HG03196 (cell line): ENCODE measurements at regions not wholly inside any gene's neighbourhood (a gene's known extent, or its start where the extent isn't known, plus 50 kb on each side); places are given as distances from the start of the nearest gene placed in this dataset.

Source experiments
- ATAC-seq: cut with Tn5 transposase; IDR thresholded peaks from one replicate; pipeline ENCODE4 v1.9.1; 2021; ENCODE audit not compliant: unreplicated experiment

DNA sequence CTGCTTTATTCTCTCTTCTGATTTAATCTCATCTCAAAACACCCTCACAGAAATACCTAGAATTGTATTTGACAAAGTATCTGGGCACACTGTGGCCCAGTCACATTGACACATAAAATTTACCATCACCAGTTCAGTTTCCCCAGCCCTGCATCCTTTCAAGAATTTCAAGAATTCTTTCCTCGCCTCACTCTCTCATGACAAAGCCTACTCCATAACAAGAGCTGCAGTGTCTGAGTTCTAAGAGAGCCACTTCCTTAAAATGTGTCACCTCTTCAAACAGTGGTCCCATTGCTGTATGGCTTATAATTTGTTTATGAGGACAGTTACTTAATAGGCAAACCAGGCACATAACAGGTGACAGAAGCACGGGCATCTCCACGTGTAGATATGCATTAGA is 90.9 kb upstream of the STK39 start:
- ATAC-seq, result no peak

GRCh38 chr2:168338803-168339437 is 91.5 kb upstream of the STK39 start:
- no peak for ATAC-seq

DNA sequence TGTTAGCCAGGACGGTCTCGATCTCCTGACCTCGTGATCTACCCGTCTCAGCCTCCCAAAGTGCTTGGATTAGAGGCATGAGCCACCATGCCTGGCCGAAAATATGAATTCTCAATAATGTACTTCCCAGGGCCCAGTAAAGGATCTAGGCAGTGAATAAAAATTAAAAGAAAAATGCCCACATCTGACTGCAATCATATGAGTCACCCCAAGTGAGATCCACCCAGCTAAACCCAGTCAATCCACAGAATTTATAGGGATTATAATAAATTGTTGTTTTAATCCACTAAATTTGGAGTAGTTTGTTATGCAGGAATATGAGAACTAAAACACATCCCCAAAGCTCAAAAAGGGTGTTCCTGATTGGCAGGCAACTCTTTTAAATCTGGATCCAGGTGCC is 93.5 kb upstream of the STK39 start:
- ATAC-seq, result no peak

DNA sequence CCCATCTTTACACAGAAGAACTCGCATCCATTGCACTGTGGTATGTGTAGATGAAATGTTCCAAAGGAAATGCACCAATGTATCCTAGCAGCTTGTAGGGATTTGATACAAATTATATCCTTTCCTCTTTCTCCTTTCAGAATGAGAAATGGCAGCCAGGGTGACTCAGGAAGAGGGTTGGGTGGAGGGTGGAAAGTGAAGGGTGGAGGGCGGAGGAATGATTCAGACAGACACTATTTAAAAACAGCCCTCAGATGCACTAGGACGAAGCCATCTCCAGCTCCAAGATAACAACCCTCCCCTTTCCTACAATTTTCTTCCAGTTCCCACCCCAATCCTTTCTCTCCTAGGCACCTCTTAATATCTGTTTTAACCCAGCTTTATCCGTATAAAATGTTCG is 96.2 kb upstream of the STK39 start:
- ATAC-seq, result no peak

DNA sequence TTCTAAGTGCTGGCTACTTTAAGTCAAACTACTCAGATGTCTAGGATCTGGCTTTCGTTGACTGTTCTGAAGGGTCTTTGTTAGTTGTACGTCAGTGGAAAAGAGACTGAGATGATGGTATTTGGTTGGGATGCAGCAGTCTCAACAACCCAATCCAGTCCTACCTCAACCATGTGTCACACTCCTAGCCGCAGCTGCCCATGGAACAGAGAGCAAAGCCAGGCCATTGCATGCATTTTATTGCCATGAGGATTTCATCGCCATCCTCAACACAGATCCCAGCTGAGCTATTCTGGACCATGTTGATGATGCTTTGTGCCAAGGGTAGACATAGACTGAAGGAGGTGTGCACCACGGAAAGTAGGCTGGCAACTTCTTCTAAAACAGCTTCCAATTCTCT is 97.3 kb upstream of the STK39 start:
- ATAC-seq, result no peak

DNA sequence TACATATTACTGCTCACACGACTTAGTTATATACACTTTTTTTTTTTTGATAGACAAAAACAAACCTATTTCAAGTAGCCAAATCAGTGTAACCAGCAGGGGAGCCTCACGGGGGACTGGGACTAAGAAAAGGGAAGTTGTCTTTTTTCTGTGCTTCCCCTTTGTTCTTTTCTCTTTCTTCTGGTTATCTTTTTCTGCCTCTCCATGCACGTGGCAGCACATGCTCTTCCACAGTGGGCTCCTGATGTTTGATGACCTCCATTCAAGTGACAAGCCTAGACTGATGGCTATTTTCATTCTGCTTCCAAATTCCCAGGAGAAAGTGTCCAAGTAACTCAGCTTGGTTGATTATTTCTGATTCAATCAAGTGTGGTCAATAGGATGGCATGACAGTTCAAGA is 98.2 kb upstream of the STK39 start:
- no peak for ATAC-seq

DNA sequence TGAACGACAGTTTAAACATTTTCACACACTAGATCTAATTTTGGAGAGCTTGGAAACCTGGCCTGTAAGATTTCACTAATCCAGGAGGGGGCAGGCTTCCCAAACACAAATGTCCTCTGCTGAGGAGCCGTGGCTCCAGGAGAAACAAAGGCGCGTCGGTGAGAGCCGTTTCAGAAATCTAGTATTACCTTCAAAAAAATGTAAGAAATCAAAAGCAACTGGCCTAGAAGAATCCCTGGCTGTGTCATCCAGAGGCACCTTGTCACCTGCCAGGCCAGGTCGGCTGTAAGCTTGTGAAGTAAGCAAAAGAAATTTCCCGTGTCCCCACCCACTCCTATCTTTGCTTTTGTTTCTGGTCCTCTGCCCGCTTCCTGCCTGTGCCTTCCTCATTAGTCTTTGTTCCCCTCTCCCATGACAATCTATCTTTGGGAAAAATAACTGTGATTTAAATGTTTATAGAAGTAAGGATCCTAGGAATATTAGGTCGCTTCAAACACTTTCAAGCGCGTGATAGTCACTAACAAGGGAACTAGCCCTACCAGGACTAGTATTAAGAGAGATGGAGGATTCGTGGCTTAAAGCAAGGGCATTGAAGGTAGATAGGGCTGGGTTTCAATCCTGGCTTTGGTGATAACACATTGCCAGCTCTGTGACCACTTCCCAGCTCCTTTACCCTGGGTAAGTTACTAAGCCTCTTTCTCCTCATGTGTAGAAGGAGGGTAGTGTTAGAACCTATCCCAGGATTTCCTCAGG is 99.5 kb upstream of the STK39 start:
- ATAC-seq, result peak; percentile 74

DNA sequence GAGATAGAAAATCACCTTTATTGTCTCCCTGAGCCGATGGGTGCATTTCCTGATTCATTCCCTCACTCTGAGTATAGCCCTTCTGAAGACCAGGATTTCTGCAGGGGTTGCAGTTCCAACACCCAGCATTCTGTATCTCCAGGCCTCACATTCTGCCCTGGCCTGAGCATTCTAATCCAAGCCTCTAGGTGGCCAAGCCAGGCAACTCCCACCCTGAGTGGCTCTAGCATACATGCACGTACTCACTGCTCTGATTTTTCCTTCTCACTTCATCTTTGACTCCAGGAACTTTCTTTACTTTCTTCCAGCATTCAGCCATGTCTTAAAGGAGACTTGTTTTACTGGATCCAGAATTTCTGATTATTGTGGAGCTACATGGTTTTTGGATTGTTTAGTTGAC is 100.7 kb upstream of the STK39 start:
- ATAC-seq, result no peak

DNA sequence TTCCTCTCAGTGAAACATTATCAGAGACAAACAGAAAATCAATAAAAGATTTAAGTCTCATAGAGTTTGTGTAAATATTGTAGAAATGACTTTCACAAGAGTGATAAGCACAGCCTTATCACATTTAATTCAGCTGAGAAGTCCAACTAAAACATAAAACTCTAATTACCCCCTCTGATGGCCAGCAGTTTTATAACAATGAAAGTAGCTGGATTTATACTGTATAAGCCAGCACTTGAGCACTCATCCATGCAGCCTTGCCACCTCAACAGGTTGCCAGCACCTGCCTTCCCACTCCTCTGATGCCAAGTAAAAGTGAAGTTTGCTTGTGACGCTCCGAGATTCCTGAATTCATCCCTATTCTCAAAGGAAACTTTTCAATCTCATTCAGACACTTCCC is 103.0 kb upstream of the STK39 start:
- no peak for ATAC-seq

DNA sequence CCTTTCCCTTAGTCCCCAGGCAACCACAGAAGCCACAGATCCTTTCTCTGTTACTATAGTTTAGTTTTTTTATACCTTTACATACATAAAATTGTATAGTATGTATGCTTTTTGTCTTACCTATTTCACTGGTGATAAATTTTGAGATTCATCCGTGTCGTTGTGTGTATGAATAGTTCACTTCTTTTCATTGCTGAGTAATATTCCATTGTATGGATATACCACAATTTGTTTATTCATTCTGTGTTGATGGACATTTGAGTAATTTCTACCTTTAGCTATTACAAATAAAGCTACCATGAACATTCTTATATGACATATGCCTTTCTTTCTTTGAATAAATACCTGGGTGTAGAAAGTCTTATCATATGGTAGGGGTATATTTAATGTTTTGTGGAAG is 102.8 kb upstream of the CERS6 start:
- no peak for ATAC-seq

DNA sequence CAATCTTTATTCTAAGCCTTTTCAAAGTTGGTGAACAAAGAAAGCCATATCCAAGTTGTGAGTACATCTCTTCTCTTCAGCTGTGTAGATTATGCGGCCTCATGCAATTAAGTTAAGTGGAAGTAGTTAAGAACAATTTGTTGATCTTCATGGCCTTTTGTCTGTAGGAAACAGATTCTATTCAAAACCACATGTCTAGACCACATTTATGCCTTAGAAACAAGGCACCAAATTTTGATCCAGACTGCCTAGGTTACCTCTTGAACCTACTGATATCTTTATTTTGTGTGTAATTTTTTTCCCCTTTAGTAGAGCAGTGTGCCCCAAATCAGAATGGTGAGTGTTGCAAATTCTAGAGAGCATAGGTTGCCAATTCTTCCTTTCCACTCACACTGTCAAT is 101.6 kb upstream of the CERS6 start:
- no peak for ATAC-seq

- ATAC-seq, result no peak
Observed at GRCh38 chr2:168355121-168355520, 101.0 kb upstream of the CERS6 start.

- no peak for ATAC-seq
Observed at GRCh38 chr2:168355779-168356476, 100.1 kb upstream of the CERS6 start.

- ATAC-seq, result no peak
Observed at GRCh38 chr2:168356477-168356835, 99.6 kb upstream of the CERS6 start.

DNA sequence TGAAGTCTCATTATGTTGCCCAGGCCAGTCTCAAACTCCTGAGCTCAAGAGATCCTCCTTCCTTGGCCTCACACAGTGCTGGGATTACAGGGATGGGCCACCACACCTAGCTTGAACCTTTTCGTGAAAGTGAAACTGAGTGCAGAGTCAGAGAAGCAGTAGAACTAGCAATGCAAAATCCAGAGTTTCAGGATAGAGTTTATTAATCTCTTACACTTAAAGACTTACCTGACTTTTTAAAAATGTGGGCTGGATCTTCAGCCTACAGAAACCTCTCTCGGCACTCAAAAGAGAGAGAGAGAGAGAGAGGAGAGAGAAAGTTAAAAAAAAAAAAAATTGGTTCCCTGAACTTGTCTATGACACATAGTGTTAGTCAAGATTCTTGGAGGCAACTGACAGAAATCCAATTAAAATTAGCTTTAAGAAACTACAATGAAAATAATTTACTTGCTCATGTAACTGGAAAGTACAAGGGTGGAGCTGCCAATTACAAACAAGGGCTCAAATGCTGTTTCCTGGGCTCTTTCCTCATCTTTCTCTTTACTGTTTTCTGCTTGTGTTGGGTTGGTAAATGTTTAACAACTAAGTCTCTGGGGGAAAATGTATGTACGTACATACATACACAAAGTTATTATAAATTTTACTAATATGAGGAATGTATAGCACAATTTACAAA is 98.1 kb upstream of the CERS6 start:
- peak; percentile 58 for ATAC-seq

GRCh38 chr2:168359082-168359481 is 97.0 kb upstream of the CERS6 start:
- no peak for ATAC-seq

DNA sequence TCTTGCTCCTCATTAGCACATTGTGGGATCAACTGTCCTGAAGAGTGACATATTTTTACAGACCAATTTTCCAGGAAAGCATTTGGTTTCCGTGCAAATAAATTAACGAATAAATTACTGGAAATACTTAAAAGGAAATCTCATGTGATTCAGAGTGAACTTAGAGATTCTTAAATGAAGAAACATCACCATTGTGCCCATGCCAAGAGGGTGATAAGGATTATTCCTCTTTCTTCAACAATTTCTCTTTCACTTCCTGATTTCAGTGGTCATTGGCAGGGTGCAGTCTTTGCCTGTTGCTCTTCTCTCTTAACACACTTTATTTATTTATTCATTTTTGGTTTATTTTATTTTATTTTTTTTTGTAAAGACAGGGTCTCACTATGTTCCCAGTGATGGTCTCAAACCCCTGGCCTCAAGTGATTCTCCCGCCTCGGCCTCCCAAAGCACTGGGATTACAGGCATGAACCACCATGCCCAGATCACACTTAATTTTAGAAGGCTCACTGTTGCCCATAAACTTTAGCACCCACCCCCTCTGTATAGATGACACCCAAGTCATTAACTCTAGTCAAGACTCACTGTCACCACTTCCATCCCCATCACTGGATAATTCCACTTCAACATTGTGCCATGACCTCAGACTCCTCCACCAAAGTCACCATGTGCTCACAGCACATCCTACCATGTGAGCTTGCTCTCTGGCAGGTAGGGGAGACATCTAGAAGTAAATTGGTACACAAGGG is 92.6 kb upstream of the CERS6 start:
- ATAC-seq, result no peak

- no peak for ATAC-seq
Observed at GRCh38 chr2:168365094-168365621, 90.9 kb upstream of the CERS6 start.

- no peak for ATAC-seq
Observed at GRCh38 chr2:168369031-168369430, 87.0 kb upstream of the CERS6 start.

GRCh38 chr2:168371273-168372019 is 84.6 kb upstream of the CERS6 start:
- ATAC-seq, result peak; percentile 90
